WERI-Rb-1 (cell line): ENCODE measurements at regions not wholly inside any gene's neighbourhood (a gene's known extent, or its start where the extent isn't known, plus 50 kb on each side); places are given as distances from the start of the nearest gene placed in this dataset.
"Not testable (repeated sequence)": the region's sequence is repeated elsewhere in the genome, so short reads cannot be mapped to it uniquely, and the experiment has no call there.

Experiments
- DNase-seq: peaks from one replicate; pipeline ENCODE4 v3.0.0-alpha.2; 2020
- H3K27ac ChIP-seq: fragments of 250-450 bp; sonication (Bioruptor Pico); 2 replicates; pipeline ENCODE4 v1.5.1; 2020; ENCODE audit warnings: mild to moderate bottlenecking, moderate library complexity
- H3K27me3 ChIP-seq: fragments of 250-450 bp; sonication (Bioruptor Pico); 2 replicates; pipeline ENCODE4 v1.5.1; 2021; ENCODE audit warnings: mild to moderate bottlenecking, low read depth, moderate library complexity; ENCODE audit not compliant: insufficient read depth, severe bottlenecking
- H3K36me3 ChIP-seq: fragments of 250-450 bp; sonication (Bioruptor Pico); 2 replicates; pipeline ENCODE4 v1.5.1; 2020; ENCODE audit warnings: mild to moderate bottlenecking, moderate library complexity
- H3K4me3 ChIP-seq: 2 replicates; pipeline ENCODE4 v1.5.1; 2011; ENCODE audit warnings: low read depth, mild to moderate bottlenecking, control low read depth, low read length
- H3K9me3 ChIP-seq: fragments of 250-450 bp; sonication (Bioruptor Pico); 2 replicates; pipeline ENCODE4 v1.5.1; 2021; ENCODE audit warnings: mild to moderate bottlenecking, moderate library complexity; ENCODE audit not compliant: severe bottlenecking
- CTCF ChIP-seq: IDR thresholded peaks from 2 replicates; pipeline ENCODE4 v1.5.1; 2011; ENCODE audit warnings: low read depth, mild to moderate bottlenecking, control low read depth, inconsistent platforms, low read length

- TF ChIP-seq CTCF, result no peak
- no peaks in the 10 kb centered on the region for H3K36me3 ChIP-seq
Measured at GRCh38 chr10:108034829-108035228, 870.3 kb upstream of the SORCS1 start.

GRCh38 chr10:108033518-108033917, 869.0 kb upstream of the SORCS1 start:
- H3K27ac ChIP-seq, H3K36me3 ChIP-seq, DNase-seq, H3K4me3 ChIP-seq, H3K27me3 ChIP-seq, H3K9me3 ChIP-seq: not testable (repeated sequence)

More at GRCh38 chr10:108034829-108035228, 870.3 kb upstream of the SORCS1 start:
- Histone ChIP-seq H3K27ac (no peak overlapping the region), H3K27me3 (no peaks in the 10 kb centered on the region), H3K4me3 (no peak overlapping the region), H3K9me3 (no peaks in the 10 kb centered on the region)
- DNase-seq, result no peak

GRCh38 chr10:108031505-108031904, 867.0 kb upstream of the SORCS1 start:
- no peak for TF ChIP-seq CTCF
- Histone ChIP-seq H3K27ac (no peak overlapping the region), H3K36me3 (no peaks in the 10 kb centered on the region), H3K27me3 (no peaks in the 10 kb centered on the region), H3K9me3 (no peaks in the 10 kb centered on the region), H3K4me3 (no peak overlapping the region)
- no peak for DNase-seq

- TF ChIP-seq CTCF, result no peak
- H3K27ac ChIP-seq, result no peak overlapping the region
- no peaks in the 10 kb centered on the region for H3K9me3 ChIP-seq
- H3K36me3 ChIP-seq, result no peaks in the 10 kb centered on the region
- no peaks in the 10 kb centered on the region for H3K27me3 ChIP-seq
- H3K4me3 ChIP-seq, result no peak overlapping the region
- DNase-seq, result no peak
Measured at GRCh38 chr10:108014902-108015177, 850.3 kb upstream of the SORCS1 start.

- DNase-seq, result no peak
- no peak overlapping the region for H3K4me3 ChIP-seq
- no peak overlapping the region for H3K27ac ChIP-seq
- H3K27me3 ChIP-seq, result no peaks in the 10 kb centered on the region
- H3K36me3 ChIP-seq, result no peaks in the 10 kb centered on the region
- H3K9me3 ChIP-seq, result no peaks in the 10 kb centered on the region
- TF ChIP-seq CTCF, result no peak
Measured at GRCh38 chr10:108014145-108014901, 849.8 kb upstream of the SORCS1 start.

GRCh38 chr10:108005627-108006026, 841.1 kb upstream of the SORCS1 start:
- no peak for DNase-seq
- Histone ChIP-seq H3K4me3 (no peak overlapping the region), H3K9me3 (peaks cover 8% of the 10 kb centered on the region), H3K27me3 (no peaks in the 10 kb centered on the region), H3K36me3 (no peaks in the 10 kb centered on the region), H3K27ac (no peak overlapping the region)
- no peak for TF ChIP-seq CTCF
